GM18507 (cell line): ENCODE measurements at regions not wholly inside any gene's neighbourhood (a gene's known extent, or its start where the extent isn't known, plus 50 kb on each side); places are given as distances from the start of the nearest gene placed in this dataset.

ENCODE experiments used
- DNase-seq: peaks from one replicate; pipeline ENCODE4 v3.0.0; 2011; ENCODE audit warnings: low read depth; ENCODE audit not compliant: insufficient read length; ENCODE audit errors: extremely low spot score
- FAIRE-seq: peaks from 2 replicates; lab custom pipeline; 2011; peaks lifted over from hg19 to GRCh38; lab: Jason Lieb, UNC

DNA sequence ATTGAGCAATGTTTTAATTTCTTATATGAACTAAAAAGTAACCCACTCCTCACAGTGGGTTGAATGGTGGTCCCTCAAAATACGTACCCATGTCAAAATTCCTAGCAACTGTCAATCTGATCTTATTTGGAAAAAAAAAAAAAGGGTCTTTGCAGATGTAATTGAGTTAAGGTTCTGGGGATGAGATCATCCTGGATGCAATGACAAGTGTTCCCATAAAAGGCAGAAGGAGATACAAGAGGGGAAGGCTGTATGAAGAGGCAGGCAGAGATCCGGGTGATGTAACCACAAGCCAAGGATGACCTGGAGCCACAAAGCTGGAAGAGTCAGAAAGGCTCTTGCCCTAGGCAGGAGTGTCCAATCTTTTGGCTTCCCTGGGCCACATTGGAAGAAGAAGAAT lies 516.3 kb upstream of the MKI67 start:
- no peak for DNase-seq
- FAIRE-seq, result no peak

DNA sequence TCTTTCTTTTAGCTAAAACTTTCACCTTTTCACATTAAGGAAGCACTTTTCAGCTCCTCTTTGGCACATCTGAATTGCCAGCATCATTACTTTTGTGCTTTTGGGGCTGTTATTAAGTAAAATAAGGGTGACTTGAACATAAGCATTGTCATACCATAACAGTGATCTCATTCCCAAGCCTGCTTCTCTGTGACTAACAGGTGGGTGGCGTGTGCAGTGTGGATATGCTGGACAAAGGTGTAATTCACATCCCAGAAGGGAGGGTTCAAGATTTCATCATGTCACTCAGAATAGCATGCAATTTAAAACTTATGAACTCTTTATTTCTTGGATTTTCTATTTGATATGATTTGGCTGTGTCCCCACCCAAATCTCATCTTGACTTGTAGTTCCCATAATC lies 517.4 kb upstream of the MKI67 start:
- no peak for FAIRE-seq

DNA sequence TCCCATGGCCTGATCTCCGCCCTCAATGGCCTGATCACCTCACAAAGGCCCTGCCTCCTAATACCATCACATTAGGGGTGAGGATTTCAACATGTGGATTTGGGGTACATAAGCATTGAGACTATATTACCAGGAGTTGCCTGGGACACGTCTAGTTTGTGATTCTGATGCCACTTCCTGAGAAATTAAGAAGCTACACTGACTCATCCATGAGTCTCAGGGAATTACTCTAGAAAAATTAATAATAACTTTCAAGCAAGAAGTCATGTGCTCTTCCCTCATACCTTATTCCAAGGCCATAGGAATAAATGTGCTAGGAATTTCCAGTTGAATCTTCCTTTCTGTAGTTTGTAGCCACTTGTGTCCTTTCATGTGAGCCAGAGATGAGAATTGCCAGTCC lies 519.3 kb upstream of the MKI67 start:
- no peak for FAIRE-seq
- no peak for DNase-seq

More for the DNA sequence above, 517.4 kb upstream of the MKI67 start:
- no peak for DNase-seq

DNA sequence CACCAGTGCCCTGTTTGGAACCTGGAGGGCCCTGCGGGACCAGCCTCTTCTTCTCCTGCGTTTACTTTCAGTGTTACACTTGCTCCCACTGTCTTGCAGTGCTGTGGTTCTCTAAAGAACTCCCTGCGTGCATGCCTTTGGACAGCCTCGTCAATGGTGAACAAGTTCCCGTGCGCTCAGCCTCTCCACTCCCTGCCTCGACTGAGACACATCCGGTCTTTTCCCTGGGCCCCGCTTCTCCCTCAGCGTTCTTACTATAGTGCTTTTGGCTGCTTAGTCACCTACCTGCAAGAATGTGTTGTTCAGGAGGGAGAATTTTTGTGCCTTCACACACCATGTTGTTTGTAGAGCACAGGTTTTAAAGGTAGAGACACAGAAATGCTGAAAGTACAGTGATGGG lies 520.7 kb upstream of the MKI67 start:
- FAIRE-seq, result no peak

DNA sequence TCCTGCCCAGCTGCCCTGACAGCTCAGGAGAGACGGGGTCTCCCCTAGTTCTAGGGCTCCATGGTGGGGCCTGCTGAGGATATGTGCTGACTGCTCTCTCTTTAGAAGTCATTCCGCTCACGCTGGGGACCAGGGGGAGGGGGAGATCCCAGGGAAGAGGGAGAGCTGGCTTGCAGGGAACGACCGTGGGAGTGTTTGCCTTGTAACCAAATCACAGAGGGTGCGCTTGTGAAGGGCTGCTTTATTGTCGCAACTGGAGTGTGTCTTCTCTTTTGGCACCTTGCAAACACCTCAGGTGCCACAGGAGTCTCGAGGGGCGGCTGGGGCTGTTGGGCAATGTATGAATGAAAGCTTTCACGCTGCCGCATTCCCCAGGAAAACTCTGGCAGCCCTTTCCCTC lies 531.3 kb upstream of the MKI67 start:
- FAIRE-seq (no peak), DNase-seq (no peak)

More for the DNA sequence above, 520.7 kb upstream of the MKI67 start:
- no peak for DNase-seq

DNA sequence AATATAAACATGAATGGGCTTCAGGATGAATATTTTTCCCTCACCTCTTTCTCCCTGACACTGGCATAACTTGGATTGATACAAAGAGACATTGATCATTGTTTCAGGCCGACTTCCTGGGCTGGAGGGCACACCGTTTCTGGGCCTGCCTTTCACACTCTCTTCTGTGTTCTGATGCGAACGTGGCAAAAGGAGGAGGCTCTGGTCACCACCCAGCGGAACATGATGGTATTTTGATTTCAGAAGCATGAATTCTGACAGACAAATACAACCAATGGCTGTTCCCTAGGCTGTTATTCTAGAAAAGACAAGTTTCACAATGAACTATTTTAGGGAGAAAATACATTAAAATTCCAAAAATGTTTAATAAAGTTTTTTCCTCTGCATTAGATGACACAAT lies 534.5 kb upstream of the MKI67 start:
- DNase-seq (no peak), FAIRE-seq (no peak)

DNA sequence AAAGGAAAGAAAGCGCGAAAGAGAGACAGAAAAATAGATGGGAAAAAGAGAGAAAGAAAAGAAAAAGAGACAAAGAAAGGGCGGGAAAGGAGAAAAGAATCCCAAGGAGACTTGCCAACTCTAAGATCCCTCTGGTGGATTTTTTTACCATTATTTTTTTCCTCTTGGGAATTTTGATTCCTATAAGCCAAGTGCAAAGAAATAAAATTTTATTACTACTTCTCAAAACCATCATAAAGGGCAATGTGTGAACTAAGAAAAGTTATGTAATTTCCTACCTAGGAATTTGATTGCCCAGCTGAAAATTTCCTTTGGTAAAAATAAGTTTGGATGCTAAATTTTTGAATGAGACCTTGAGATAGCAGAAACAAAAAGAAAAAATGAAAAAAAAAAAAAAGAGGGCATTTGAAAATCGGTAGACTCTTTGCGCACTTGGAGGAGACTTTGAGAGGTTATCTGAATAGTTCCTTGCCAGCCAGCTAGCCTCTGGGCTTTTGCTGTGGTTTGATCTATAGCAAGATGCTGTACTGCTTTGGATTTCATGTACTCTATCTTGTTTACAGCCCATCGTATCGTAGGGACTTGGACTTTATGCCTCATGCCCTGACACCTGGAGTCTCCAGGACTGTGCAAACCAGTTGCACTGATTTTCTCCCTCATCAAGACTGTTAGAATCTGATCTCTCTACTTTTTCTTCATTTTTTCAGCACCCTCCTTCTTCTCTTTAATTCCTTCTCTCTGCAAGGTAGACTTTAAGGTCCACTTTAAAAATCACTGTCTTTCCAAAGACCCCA lies 535.4 kb upstream of the MKI67 start:
- FAIRE-seq (no peak), DNase-seq (no peak)

DNA sequence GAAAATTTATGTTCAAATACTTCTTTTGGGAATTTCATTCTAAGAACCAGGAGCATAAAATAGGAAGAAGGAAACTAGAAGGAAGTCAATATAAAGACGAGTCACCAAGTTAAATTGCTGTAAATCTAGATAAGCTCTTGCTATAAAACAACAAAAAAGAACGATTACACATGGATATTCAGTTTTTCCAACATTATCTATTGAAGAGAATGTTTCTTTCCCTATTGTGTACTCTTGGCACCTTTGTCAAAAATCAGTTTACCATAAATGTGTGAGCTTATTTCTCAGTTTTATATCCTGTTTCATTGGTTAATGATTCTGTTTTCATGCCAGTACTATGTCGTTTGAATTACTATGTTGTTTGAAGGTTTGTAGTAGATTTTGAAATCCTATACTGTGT lies 536.3 kb upstream of the MKI67 start:
- DNase-seq, result no peak

DNA sequence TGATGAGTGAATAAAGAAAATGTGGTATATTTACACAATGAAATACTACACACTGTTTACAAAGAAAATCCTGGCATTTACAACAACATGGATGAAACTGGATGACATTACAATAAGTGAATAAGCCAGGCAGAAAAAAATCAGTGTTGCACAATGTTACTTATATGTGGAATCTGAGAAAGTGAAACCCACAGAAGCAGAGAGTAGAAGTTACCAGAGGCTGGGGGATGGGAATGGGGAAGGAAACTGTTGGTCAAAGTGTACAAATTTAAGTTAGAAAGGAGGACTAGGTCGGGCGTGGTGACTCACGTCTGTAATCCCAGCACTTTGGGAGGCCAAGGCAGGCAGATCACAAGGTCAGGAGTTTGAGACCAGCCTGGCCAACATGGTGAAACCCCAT lies 538.5 kb upstream of the MKI67 start:
- no peak for DNase-seq
- no peak for FAIRE-seq

More for the DNA sequence above, 536.3 kb upstream of the MKI67 start:
- FAIRE-seq, result no peak

DNA sequence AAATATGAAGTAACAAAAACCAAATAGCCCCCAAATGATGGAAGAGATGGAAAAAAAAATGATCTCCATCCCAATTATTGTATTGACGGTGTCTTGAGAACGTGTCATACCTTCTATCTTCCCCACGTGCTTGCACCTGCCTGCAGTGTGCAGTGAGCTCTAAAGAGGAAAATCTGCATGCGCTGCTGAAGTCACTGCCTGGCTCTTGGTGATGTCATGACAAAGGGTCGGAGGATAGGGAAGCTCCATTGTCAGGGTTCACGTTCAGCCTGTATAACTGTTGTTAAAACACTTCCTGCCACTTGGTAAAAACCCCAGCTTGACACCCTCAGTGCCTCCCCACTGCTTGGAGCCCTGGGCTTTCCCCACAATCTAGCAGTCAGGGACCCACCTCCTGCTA lies 549.2 kb upstream of the MKI67 start:
- FAIRE-seq, result no peak
- DNase-seq, result no peak

DNA sequence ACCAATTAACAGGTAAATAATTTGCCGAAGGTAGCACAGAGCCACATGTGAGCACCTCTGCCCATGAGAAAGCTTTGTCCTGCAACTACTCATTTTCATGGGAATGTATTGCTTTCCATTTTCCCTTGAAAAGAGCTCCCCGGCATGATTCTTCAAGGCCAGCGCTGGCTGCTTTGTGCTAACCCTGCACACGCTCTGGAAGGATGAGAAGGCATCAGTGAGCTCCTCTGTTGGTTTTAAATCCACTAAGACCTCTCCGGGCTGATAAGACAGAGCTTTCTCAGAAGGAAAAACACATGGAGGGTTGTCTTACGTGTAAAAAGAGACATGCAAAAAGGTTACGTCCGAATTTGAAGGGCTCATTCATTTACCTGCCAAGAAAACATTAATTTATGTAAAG lies 553.9 kb upstream of the MKI67 start:
- FAIRE-seq (no peak), DNase-seq (no peak)

DNA sequence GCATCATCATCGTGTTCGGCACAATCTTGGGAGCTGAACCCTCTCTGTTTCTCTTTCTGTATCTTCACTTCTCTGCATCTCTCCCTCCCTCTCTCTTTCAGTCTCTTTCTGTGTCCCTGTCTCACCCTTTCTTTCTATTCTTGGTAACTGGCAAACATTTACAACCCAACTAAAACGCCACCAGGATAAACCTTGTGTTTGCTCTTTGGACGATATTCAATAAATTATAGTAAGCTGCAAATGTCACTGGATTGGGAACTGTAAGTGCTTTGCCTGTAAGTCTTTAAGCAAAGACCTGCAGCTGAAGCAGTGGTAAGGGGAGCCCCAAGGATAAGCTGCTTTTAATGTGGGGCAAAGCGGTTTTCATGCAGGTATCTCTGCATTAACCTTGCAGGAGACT lies 558.0 kb upstream of the MKI67 start:
- FAIRE-seq (no peak), DNase-seq (no peak)

DNA sequence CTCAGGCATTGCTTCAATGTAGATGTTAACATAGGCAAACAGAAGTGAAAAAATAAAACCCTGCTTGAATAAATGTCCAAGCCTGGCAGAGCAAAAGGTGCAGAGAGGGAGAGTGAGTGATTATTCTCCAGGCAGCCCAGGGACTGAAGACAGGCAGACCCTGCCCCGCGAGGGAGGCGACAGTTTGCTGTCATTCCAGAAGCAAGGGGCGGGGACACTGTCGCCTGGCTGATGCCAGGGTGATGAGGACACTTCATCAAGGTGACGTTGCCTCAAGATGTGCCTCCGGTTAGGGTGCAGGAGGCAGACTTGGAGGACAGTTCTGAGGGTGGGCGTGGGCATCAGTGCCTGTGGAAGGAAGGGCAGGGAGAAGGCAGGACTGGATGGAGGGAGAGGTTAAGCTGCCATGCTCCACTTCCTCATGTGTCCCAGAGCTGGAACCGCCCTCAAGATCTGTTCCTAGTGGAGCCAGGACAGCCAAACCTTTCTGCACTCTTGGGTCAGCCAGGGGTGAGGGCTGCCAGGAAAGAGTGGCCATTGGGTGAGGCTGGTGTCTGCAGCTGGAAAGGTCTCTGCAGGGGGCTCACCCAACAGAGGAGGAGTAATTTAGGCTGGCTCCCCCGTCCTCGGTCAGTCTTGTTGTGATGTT lies 560.5 kb upstream of the MKI67 start:
- no peak for FAIRE-seq

DNA sequence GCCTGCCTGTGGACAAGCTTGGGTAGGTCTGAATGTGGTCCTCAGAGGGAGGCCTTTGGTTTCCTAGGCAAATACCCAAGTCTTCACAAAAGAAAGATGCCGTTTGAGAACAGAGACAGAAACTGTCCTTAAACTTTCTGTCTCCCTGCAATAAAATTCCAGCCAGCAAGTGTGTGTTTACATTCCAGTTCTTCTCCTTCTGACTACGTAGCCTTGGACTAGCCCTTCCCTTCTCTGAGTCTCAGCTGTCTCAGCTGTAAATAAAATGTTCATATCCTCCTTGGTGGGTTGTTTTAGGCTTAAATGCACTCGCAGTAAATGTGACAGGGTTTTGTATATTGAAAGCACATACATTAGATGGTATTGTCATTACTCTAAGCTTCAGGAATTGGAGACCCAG lies 561.2 kb upstream of the MKI67 start:
- FAIRE-seq (no peak), DNase-seq (no peak)

More for the DNA sequence above, 560.5 kb upstream of the MKI67 start:
- DNase-seq, result no peak

DNA sequence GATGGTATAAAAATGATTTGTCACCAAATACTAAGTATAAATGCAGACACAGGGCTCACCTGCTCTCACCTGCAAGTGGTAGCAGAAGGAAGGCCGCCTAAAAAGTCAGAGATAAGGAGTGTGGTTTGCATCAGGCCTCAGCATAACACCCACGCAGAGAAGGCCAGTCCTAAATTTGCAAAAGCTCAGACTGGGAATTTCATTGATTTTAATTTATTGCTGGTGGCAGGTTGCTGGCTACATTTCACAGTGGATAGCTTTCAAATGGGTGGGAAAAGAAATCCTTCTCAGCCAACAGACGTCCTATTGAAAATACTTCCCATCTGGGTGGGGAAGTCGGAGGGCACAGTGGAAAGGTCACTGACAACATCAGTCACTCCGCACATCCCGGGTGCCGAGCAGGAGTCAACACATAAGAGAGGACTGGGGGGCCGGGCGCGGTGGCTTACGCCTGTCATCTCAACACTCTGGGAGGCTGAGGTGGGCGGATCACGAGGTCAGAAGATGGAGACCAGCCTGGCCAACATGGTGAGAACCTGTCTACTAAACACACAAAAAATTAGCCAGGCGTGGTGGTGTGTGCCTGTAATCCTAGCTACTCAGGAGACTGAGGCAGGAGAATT lies 561.8 kb upstream of the MKI67 start:
- DNase-seq (no peak), FAIRE-seq (no peak)

DNA sequence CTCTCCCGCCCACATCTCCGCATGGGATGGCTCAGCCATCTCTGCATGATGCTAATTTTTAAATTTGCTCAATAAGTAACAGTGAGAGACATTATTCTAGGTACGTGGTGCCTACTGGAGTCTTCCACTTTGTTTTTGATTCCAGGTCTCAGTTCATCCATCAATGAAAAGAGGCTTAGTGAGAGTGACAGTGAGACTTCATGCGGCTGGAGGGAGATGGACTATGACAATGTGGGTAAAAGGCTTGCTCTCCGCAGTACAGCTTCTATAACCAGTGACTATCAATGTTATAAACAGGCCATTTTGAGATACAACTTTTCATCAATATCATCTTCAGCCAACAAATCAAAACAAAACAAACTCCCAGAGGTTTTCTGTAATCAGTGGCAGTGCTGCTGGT lies 563.4 kb upstream of the MKI67 start:
- FAIRE-seq (no peak), DNase-seq (no peak)

DNA sequence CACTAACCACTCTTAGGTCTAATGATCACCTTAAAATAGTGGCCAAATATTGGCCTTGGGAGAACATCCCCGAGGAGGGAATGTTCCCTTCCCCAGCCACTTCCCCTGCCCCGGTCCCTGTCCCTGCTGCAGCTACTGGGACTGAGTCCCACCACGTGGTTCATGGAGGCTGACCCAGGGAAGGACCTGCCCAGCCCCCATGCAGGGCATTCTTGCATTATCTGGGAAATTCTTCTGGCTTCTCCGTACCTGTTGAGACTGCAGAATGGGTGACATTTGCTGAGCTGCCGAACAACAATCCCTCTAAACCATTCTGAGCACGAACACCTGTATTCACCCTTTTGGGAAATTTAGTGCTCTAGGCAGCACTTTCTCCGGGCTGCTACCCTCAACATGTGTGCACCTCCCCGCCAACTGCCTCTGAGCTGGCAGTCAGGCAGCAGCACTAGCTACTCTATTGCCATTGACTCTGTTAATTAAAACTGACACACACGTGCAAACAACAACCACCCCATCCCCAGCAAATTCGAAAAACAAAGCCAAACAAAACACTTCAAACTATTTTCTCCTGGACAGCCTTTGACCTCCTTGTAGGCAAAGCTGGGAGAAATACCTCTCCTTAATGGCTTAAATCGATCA lies 567.4 kb upstream of the MKI67 start:
- FAIRE-seq, result no peak
- no peak for DNase-seq

DNA sequence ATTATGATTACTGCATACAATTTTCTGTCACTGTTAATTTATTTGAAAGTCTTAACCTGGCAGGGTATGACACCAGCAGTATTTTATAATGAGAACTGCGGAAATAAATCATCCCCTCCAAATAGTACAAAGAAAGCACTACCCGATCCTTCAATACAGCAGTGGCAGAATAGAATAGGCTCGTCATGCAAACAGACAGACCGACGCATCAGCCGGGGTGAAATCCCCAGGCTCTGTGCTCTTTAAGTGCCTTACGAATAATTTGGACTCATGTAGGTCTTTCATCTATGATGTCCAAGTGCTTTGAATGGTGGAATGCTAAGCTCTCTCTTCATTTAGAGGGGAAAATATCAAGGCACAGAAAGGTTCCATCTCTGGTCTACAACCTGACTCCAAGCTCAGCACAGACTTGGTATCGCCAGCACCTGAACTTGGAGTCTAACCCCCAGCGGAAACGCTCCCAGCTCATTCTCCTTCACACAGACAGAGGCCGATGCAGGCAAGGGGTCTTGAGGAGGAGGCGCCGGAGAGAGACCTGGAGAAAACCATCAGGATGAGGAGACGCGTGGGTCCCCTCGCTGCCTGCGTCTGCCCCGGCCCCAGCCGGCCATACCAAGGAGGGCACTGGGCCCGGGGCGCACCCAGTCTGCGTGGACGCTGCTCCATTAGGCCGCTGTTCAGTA lies 568.1 kb upstream of the MKI67 start:
- FAIRE-seq, result no peak
- DNase-seq, result no peak

DNA sequence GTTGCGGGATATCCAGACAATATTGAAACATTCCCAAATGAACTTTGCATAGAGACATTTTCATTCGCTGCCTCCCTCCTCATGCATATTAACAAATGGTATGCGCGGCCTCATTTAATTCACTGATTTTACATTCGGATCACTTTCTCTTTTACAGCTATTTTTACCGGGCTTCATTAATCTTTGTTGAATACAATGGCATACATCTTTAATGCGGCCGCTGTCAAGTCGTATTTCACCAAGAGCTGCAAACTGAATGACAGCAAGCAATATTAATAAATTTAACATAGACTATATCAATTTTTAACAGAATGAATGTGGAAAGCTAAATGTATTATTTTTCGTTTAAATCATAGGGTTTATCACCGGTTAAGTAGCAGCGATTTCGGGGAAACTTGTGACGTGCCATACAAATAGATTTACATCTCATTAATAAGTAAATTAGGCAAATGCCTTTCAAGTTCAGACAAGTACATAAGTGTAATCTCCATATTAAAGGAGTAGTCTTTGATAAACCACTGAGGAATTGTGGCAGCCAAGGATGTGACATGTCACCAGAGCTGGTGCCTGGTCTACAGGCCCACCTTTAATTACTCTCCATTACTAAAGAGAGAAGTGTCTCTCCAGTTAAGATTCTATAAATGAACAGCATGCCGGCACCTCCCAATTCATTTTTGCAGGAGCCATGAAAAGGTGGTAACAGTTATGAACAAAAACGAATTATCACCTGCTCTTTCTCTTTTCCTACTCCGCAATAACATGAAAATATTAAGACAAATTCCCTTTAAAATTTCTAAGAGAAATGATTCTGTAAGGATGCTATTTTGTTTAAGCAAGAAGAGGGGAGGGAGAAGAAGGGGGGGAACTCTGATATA lies 568.9 kb upstream of the MKI67 start:
- no peak for FAIRE-seq
- DNase-seq, result no peak
